ENCODE measurements at regions not wholly inside any gene's neighbourhood (a gene's known extent, or its start where the extent isn't known, plus 50 kb on each side); places are given as distances from the start of the nearest gene placed in this dataset.

GRCh38 chr15:98405013-98405412 is 243.3 kb upstream of the IGF1R start:
- no peak overlapping the region for H3K4me3 ChIP-seq (replicated peaks in 1 of 4; ENCODE audit: control extremely low read depth in 1 of 4, insufficient read depth in 1 of 4, low read depth in 3 of 4, low read length in 4 of 4)
- H3K9me3 ChIP-seq (ENCODE audit: control insufficient read depth, insufficient read depth, low read depth, low read length), result no peaks in the 10 kb centered on the region
- no peaks in the 10 kb centered on the region for H3K27me3 ChIP-seq (ENCODE audit: control insufficient read depth, insufficient read depth, low read length)
- no peak overlapping the region for H2AFZ ChIP-seq (ENCODE audit: low read length)
- no peak overlapping the region for H3K4me2 ChIP-seq (ENCODE audit: extremely low read depth, insufficient read depth, low read length)
- DNase-seq (ENCODE audit: low read depth in 2 of 2), result no peak
- H4K20me1 ChIP-seq (ENCODE audit: control insufficient read depth, extremely low read depth, insufficient read depth, low read length), result no peaks in the 10 kb centered on the region
- H3K4me1 ChIP-seq (ENCODE audit: control insufficient read depth, extremely low read depth, insufficient read depth, low read length), result no peaks in the 10 kb centered on the region
- H3K79me2 ChIP-seq (ENCODE audit: control insufficient read depth, insufficient read depth, low read length), result no peaks in the 10 kb centered on the region
- TF ChIP-seq EZH2 (IDR thresholded peaks at IDR 0.05; ENCODE audit: low read length, missing control alignments) (no peak), CTCF (conservative IDR thresholded peaks at IDR 0.05 in 1 of 2, IDR thresholded peaks at IDR 0.05 in 1 of 2; ENCODE audit: low read depth in 1 of 2, low read length in 2 of 2) (no peak)
- no peak overlapping the region for H3K27ac ChIP-seq (ENCODE audit: insufficient read depth, low read length)
- no peak overlapping the region for H3K9ac ChIP-seq (ENCODE audit: insufficient read depth, low read length)
- H3K36me3 ChIP-seq (ENCODE audit: control insufficient read depth, insufficient read depth, low read length), result no peaks in the 10 kb centered on the region

- Histone ChIP-seq H3K4me2 (ENCODE audit: extremely low read depth, insufficient read depth, low read length) (no peak overlapping the region), H2AFZ (ENCODE audit: low read length) (no peak overlapping the region), H3K27me3 (ENCODE audit: control insufficient read depth, insufficient read depth, low read length) (no peaks in the 10 kb centered on the region), H3K4me1 (ENCODE audit: control insufficient read depth, extremely low read depth, insufficient read depth, low read length) (no peaks in the 10 kb centered on the region), H3K9me3 (ENCODE audit: control insufficient read depth, insufficient read depth, low read depth, low read length) (no peaks in the 10 kb centered on the region), H3K9ac (ENCODE audit: insufficient read depth, low read length) (no peak overlapping the region), H4K20me1 (ENCODE audit: control insufficient read depth, extremely low read depth, insufficient read depth, low read length) (no peaks in the 10 kb centered on the region), H3K4me3 (replicated peaks in 1 of 4; ENCODE audit: control extremely low read depth in 1 of 4, insufficient read depth in 1 of 4, low read depth in 3 of 4, low read length in 4 of 4) (no peak overlapping the region), H3K36me3 (ENCODE audit: control insufficient read depth, insufficient read depth, low read length) (no peaks in the 10 kb centered on the region), H3K79me2 (ENCODE audit: control insufficient read depth, insufficient read depth, low read length) (no peaks in the 10 kb centered on the region), H3K27ac (ENCODE audit: insufficient read depth, low read length) (no peak overlapping the region)
- no peak for TF ChIP-seq EZH2 (IDR thresholded peaks at IDR 0.05; ENCODE audit: low read length, missing control alignments)
- TF ChIP-seq CTCF (conservative IDR thresholded peaks at IDR 0.05 in 1 of 2, IDR thresholded peaks at IDR 0.05 in 1 of 2; ENCODE audit: low read depth in 1 of 2, low read length in 2 of 2), result no peak
- no peak for DNase-seq (ENCODE audit: low read depth in 2 of 2)
Measured at GRCh38 chr15:98408231-98408630, 240.1 kb upstream of the IGF1R start.

GRCh38 chr15:98410328-98410727 is 238.0 kb upstream of the IGF1R start:
- H3K27ac ChIP-seq (ENCODE audit: insufficient read depth, low read length), result no peak overlapping the region
- H3K79me2 ChIP-seq (ENCODE audit: control insufficient read depth, insufficient read depth, low read length), result no peaks in the 10 kb centered on the region
- H3K9ac ChIP-seq (ENCODE audit: insufficient read depth, low read length), result no peak overlapping the region
- no peak overlapping the region for H3K4me2 ChIP-seq (ENCODE audit: extremely low read depth, insufficient read depth, low read length)
- H4K20me1 ChIP-seq (ENCODE audit: control insufficient read depth, extremely low read depth, insufficient read depth, low read length), result no peaks in the 10 kb centered on the region
- no peaks in the 10 kb centered on the region for H3K4me1 ChIP-seq (ENCODE audit: control insufficient read depth, extremely low read depth, insufficient read depth, low read length)
- no peaks in the 10 kb centered on the region for H3K9me3 ChIP-seq (ENCODE audit: control insufficient read depth, insufficient read depth, low read depth, low read length)
- no peak for TF ChIP-seq CTCF (conservative IDR thresholded peaks at IDR 0.05 in 1 of 2, IDR thresholded peaks at IDR 0.05 in 1 of 2; ENCODE audit: low read depth in 1 of 2, low read length in 2 of 2)
- no peak for DNase-seq (ENCODE audit: low read depth in 2 of 2)
- H3K36me3 ChIP-seq (ENCODE audit: control insufficient read depth, insufficient read depth, low read length), result no peaks in the 10 kb centered on the region
- no peak overlapping the region for H3K4me3 ChIP-seq (replicated peaks in 1 of 4; ENCODE audit: control extremely low read depth in 1 of 4, insufficient read depth in 1 of 4, low read depth in 3 of 4, low read length in 4 of 4)
- H2AFZ ChIP-seq (ENCODE audit: low read length), result no peak overlapping the region
- no peaks in the 10 kb centered on the region for H3K27me3 ChIP-seq (ENCODE audit: control insufficient read depth, insufficient read depth, low read length)
